Ascending aorta (tissue), 2 donors: ENCODE measurements at regions not wholly inside any gene's neighbourhood (a gene's known extent, or its start where the extent isn't known, plus 50 kb on each side); places are given as distances from the start of the nearest gene placed in this dataset.

Source experiments
- DNase-seq, 2 donors: peaks; one replicate each; pipeline ENCODE4 v3.0.0-alpha.2; 2019; ENCODE audit warnings: low spot score in 2 of 2
- H3K27ac ChIP-seq, 2 donors: fragments of 200-600 bp; sonication (generic); one replicate each; pipeline ENCODE4 v1.5.1; 2016 to 2017; ENCODE audit warnings: mild to moderate bottlenecking in 1 of 2
- H3K27me3 ChIP-seq: fragments of 200-600 bp; sonication (generic); one replicate; pipeline ENCODE4 v1.5.1; 2017
- H3K36me3 ChIP-seq, 2 donors: fragments of 200-600 bp; sonication (generic); one replicate each; pipeline ENCODE4 v1.5.1; 2016
- H3K4me1 ChIP-seq, 2 donors: fragments of 200-600 bp; sonication (generic); one replicate each; pipeline ENCODE4 v1.5.1; 2016 to 2017; ENCODE audit warnings: mild to moderate bottlenecking in 1 of 2
- H3K4me3 ChIP-seq, 2 donors: fragments of 200-600 bp; sonication (generic); one replicate each; pipeline ENCODE4 v1.5.1; 2016 to 2017; ENCODE audit warnings: mild to moderate bottlenecking in 1 of 2
- H3K9me3 ChIP-seq, 2 donors: fragments of 200-600 bp; sonication (generic); one replicate each; pipeline ENCODE4 v1.5.1; 2016
- CTCF ChIP-seq, 3 experiments: fragments of 200-600 bp in 2 of 3; fragments of 450-650 bp in 1 of 3; sonication (generic) in 2 of 3; IDR thresholded peaks; one replicate each; pipeline ENCODE4 v1.5.1; 2016 to 2019; ENCODE audit warnings: antibody characterized with exemption in 3 of 3, mild to moderate bottlenecking in 1 of 3, moderate library complexity in 1 of 3
- intact Hi-C: fragments of 100-400 bp; cut with DNase I; formaldehyde crosslinking; loops from one replicate; pipeline ENCODE4 v1.15.1; 2023

- no peak overlapping the region for H3K4me3 ChIP-seq
- H3K9me3 ChIP-seq = no peaks in the 10 kb centered on the region
- DNase-seq = no peak
- no peaks in the 10 kb centered on the region for H3K4me1 ChIP-seq
- H3K27me3 ChIP-seq = no peaks in the 10 kb centered on the region
- no peaks in the 10 kb centered on the region for H3K36me3 ChIP-seq
- intact Hi-C loops = no loop called here
- H3K27ac ChIP-seq = no peak overlapping the region
- TF ChIP-seq CTCF (IDR thresholded peaks at IDR 0.05) = no peak
Observed at GRCh38 chr4:102423375-102423774, 77.8 kb upstream of the NFKB1 start.

GRCh38 chr4:102427371-102427998 is 73.7 kb upstream of the NFKB1 start:
- intact Hi-C loops = no loop called here

GRCh38 chr4:102428122-102428521 is 73.0 kb upstream of the NFKB1 start:
- intact Hi-C loops = no loop called here
- H3K9me3 ChIP-seq = no peaks in the 10 kb centered on the region
- TF ChIP-seq CTCF (IDR thresholded peaks at IDR 0.05) = no peak

More at GRCh38 chr4:102427371-102427998, 73.7 kb upstream of the NFKB1 start:
- Histone ChIP-seq H3K4me1 (no peaks in the 10 kb centered on the region), H3K36me3 (no peaks in the 10 kb centered on the region), H3K27me3 (no peaks in the 10 kb centered on the region), H3K27ac (no peak overlapping the region), H3K9me3 (no peaks in the 10 kb centered on the region), H3K4me3 (no peak overlapping the region)
- TF ChIP-seq CTCF (IDR thresholded peaks at IDR 0.05) = no peak
- no peak for DNase-seq

GRCh38 chr4:102429553-102429952 is 71.6 kb upstream of the NFKB1 start:
- DNase-seq = no peak
- Histone ChIP-seq H3K9me3 (no peaks in the 10 kb centered on the region), H3K27me3 (no peaks in the 10 kb centered on the region), H3K36me3 (no peaks in the 10 kb centered on the region), H3K4me3 (no peak overlapping the region), H3K4me1 (no peaks in the 10 kb centered on the region), H3K27ac (no peak overlapping the region)
- intact Hi-C loops = no loop called here
- no peak for TF ChIP-seq CTCF (IDR thresholded peaks at IDR 0.05)

More at GRCh38 chr4:102428122-102428521, 73.0 kb upstream of the NFKB1 start:
- no peaks in the 10 kb centered on the region for H3K4me1 ChIP-seq
- no peak for DNase-seq
- H3K27ac ChIP-seq = no peak overlapping the region
- H3K4me3 ChIP-seq = no peak overlapping the region
- H3K27me3 ChIP-seq = no peaks in the 10 kb centered on the region
- no peaks in the 10 kb centered on the region for H3K36me3 ChIP-seq

GRCh38 chr4:102430461-102430910 is 70.7 kb upstream of the NFKB1 start:
- Histone ChIP-seq H3K4me3 (peak overlapping the region; percentile 66 to 87), H3K4me1 (no peaks in the 10 kb centered on the region), H3K36me3 (no peaks in the 10 kb centered on the region), H3K9me3 (no peaks in the 10 kb centered on the region), H3K27me3 (no peaks in the 10 kb centered on the region), H3K27ac (peak overlapping the region; percentile 49 to 70)
- TF ChIP-seq CTCF (IDR thresholded peaks at IDR 0.05) = no peak
- intact Hi-C loops = loop anchor here (2.0 to 5.0 kb wide), 5 partner anchors 70 to 587 kb away; partner anchors contain the start of genes NFKB1, SLC39A8 and SLC9B1
- DNase-seq = no peak
